Body of pancreas (tissue), 4 donors: ENCODE measurements at regions not wholly inside any gene's neighbourhood (a gene's known extent, or its start where the extent isn't known, plus 50 kb on each side); places are given as distances from the start of the nearest gene placed in this dataset.
"Not testable (repeated sequence)": the region's sequence is repeated elsewhere in the genome, so short reads cannot be mapped to it uniquely, and the experiment has no call there.

ENCODE experiments used
- ATAC-seq: fragments of 150-250 bp; one replicate; pipeline ENCODE4 v1.9.1; 2016
- DNase-seq, 4 donors: peaks; one replicate each; pipeline ENCODE4 v3.0.0-alpha.2; 2019
- H3K27ac ChIP-seq, 4 donors: fragments of 200-600 bp; sonication (generic); 1 replicate in 3 of 4; 2 replicates in 1 of 4; pipeline versions ENCODE4 v1.5.1 to v1.6.1; 2016 to 2019; ENCODE audit warnings: mild to moderate bottlenecking in 1 of 4, mixed read lengths in 1 of 4, moderate library complexity in 1 of 4
- H3K27me3 ChIP-seq, 2 donors: fragments of 200-600 bp; sonication (generic); one replicate each; pipeline ENCODE4 v1.6.0; 2016; ENCODE audit warnings: mild to moderate bottlenecking in 1 of 2
- H3K36me3 ChIP-seq, 2 donors: fragments of 200-600 bp; sonication (generic); replicated peaks in 1 of 2; 2 replicates each; pipeline ENCODE4 v1.5.1; 2016; ENCODE audit warnings: low read depth in 2 of 2; ENCODE audit not compliant: insufficient read depth in 1 of 2
- H3K4me1 ChIP-seq: fragments of 200-600 bp; sonication (generic); one replicate; pipeline ENCODE4 v1.6.0; 2016
- H3K4me3 ChIP-seq, 2 donors: fragments of 200-600 bp; sonication (generic); 1 replicate in 1 of 2; 2 replicates in 1 of 2; pipeline ENCODE4 v1.5.1; 2016 to 2019
- H3K9me3 ChIP-seq, 3 donors: fragments of 200-600 bp; sonication (generic); 1 replicate in 2 of 3; 2 replicates in 1 of 3; pipeline ENCODE4 v1.5.1; 2016
- CTCF ChIP-seq, 7 experiments: fragments of 450-650 bp in 4 of 7; fragments of 200-600 bp in 3 of 7; sonication (generic) in 3 of 7; IDR thresholded peaks; one replicate each; pipeline ENCODE4 v1.5.1; 2016 to 2019; ENCODE audit warnings: antibody characterized with exemption in 7 of 7
- POLR2A ChIP-seq, 3 donors: fragments of 450-650 bp; IDR thresholded peaks; one replicate each; pipeline ENCODE4 v1.6.1; 2016; ENCODE audit warnings: antibody characterized with exemption in 3 of 3, mild to moderate bottlenecking in 2 of 3
- WGBS, 2 donors: methylation state at CpG; one replicate each; pipeline ENCODE4 v1.1.5; 2017; 5-methylcytosine and 5-hydroxymethylcytosine counted together
- intact Hi-C: fragments of 100-400 bp; cut with DNase I; formaldehyde crosslinking; loops from one replicate; pipeline ENCODE4 v1.15.1; 2023

DNA sequence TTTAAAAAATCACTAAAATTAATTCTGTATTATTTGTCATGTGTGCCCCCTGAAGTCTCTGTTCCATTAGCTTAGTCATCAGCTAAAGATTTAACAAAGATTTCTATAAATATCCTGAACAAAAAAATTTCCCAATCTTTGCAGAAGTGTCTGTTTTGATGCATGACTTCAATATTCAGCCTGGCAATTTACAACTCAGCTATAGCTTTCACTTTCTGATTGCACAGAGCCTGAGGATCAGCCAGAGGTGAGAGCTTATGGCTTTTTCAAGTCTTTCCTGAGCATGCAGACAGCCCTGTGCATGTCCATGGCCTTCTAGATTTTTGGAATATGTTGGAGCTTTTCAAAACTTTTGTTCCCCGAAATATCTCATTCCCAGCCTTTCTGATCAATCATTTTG is 420.1 kb downstream of the ZNF674 start:
- H3K36me3 ChIP-seq, result no peaks in the 10 kb centered on the region

GRCh38 chrX:46117234-46117633 is 428.0 kb downstream of the ZNF674 start:
- no peaks in the 10 kb centered on the region for H3K9me3 ChIP-seq
- H3K27me3 ChIP-seq, result no peaks in the 10 kb centered on the region
- H3K36me3 ChIP-seq, result no peaks in the 10 kb centered on the region
- WGBS, 2 donors, result no CpG with 5 or more reads among the region's 2 CpGs
- no peaks in the 10 kb centered on the region for H3K4me1 ChIP-seq
- no peak overlapping the region for H3K27ac ChIP-seq
- TF ChIP-seq POLR2A (IDR thresholded peaks at IDR 0.05) (no peak), CTCF (IDR thresholded peaks at IDR 0.05) (no peak)
- intact Hi-C loops, result no loop called here
- H3K4me3 ChIP-seq, result no peak overlapping the region
- ATAC-seq (no peak), DNase-seq (no peak)

More for the DNA sequence above, 420.1 kb downstream of the ZNF674 start:
- TF ChIP-seq POLR2A (IDR thresholded peaks at IDR 0.05) (no peak), CTCF (IDR thresholded peaks at IDR 0.05) (no peak)
- ATAC-seq, result no peak
- no peaks in the 10 kb centered on the region for H3K9me3 ChIP-seq
- whole genome bisulfite sequencing, 2 donors, result 36 to 70% methylated on average over 1 of the region's 1 CpG
- intact Hi-C loops, result no loop called here
- no peak for DNase-seq
- H3K4me1 ChIP-seq, result no peaks in the 10 kb centered on the region
- H3K27me3 ChIP-seq, result no peaks in the 10 kb centered on the region
- no peak overlapping the region for H3K4me3 ChIP-seq
- no peak overlapping the region for H3K27ac ChIP-seq

- H3K36me3 ChIP-seq, H3K4me1 ChIP-seq, DNase-seq, H3K27me3 ChIP-seq, H3K4me3 ChIP-seq, ATAC-seq, H3K27ac ChIP-seq, intact Hi-C loops, H3K9me3 ChIP-seq: not testable (repeated sequence)
- 70% methylated on average over 2 of the region's 6 CpGs; no CpG with 5 or more reads in 1 of the 2 donors for WGBS, 2 donors
These were observed 457.9 kb downstream of the ZNF674 start for GRCh38 chrX:46087310-46087709.

DNA sequence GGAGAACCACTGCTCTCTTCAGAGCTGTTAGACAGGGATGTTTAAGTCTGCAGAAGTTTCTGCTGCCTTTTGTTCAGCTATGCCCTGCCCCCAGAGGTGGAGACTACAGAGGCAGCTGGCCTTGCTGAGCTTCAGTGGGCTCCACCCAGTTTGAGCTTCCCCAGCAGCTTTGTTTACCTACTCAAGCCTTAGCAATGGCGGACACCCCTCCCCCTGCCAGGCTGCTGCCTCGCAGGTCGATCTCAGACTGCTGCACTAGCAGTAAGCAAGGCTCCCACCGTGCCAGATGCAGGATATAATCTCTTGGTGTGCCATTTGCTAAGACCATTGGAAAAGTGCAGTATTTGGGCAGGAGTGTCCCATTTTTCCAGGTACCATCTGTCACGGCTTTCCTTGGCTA is 465.1 kb downstream of the ZNF674 start:
- DNase-seq, H3K27me3 ChIP-seq, ATAC-seq, H3K36me3 ChIP-seq, H3K9me3 ChIP-seq, H3K27ac ChIP-seq, H3K4me1 ChIP-seq, H3K4me3 ChIP-seq, intact Hi-C loops: not testable (repeated sequence)
- WGBS, 2 donors, result 75 to 80% methylated on average over 2 to 5 of the region's 5 CpGs

- Histone ChIP-seq H3K9me3 (no peaks in the 10 kb centered on the region), H3K27ac (no peak overlapping the region), H3K36me3 (no peaks in the 10 kb centered on the region), H3K27me3 (no peaks in the 10 kb centered on the region), H3K4me3 (no peak overlapping the region), H3K4me1 (no peaks in the 10 kb centered on the region)
- intact Hi-C loops, result no loop called here
- ATAC-seq (no peak), DNase-seq (no peak)
- TF ChIP-seq CTCF (IDR thresholded peaks at IDR 0.05) (no peak), POLR2A (IDR thresholded peaks at IDR 0.05) (no peak)
- WGBS, 2 donors, result 43 to 54% methylated on average over 3 of the region's 3 CpGs
These were observed 472.4 kb downstream of the ZNF674 start for GRCh38 chrX:46072791-46073190.

DNA sequence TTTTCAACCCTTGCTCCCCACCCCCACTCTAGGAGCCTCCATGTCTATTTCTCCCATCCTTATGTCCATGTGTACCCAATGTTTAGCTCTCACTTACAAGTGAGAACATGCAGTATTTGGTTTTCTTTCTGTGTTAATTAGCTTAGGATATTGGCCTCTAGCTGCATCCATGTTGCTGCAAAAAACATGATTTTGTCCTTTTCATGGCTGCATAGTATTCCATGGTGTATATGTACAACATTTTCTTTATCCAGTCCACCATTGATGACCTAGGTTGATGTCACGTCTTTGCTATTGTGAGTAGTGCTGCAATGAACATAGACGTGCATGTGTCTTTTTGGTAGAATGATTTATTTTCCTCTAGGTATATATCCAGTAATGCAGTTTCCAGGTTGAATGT is 472.8 kb downstream of the ZNF674 start:
- Histone ChIP-seq H3K4me3 (no peak overlapping the region), H3K27ac (no peak overlapping the region), H3K27me3 (no peaks in the 10 kb centered on the region), H3K36me3 (no peaks in the 10 kb centered on the region), H3K4me1 (no peaks in the 10 kb centered on the region), H3K9me3 (no peaks in the 10 kb centered on the region)
- WGBS, 2 donors, result 47 to 56% methylated on average over 2 of the region's 2 CpGs
- ATAC-seq (no peak), DNase-seq (no peak)
- intact Hi-C loops, result no loop called here
- TF ChIP-seq POLR2A (IDR thresholded peaks at IDR 0.05) (no peak), CTCF (IDR thresholded peaks at IDR 0.05) (no peak)
